NCI-H2029 treated with DMSO at 0.1 percent for 48 hours (cell line): ENCODE measurements at regions not wholly inside any gene's neighbourhood (a gene's known extent, or its start where the extent isn't known, plus 50 kb on each side); places are given as distances from the start of the nearest gene placed in this dataset.

Experiments used
- DNase-seq: peaks from one replicate; lab custom pipeline; 2025; lab: John Stamatoyannopoulos, UW

- no peak for DNase-seq
Observed at GRCh38 chr4:119715490-119716445, 87.2 kb upstream of the PDE5A start.

GRCh38 chr4:119709418-119709817, 80.8 kb upstream of the PDE5A start:
- no peak for DNase-seq

- DNase-seq, result no peak
Observed at GRCh38 chr4:119707336-119707735, 78.7 kb upstream of the PDE5A start.

GRCh38 chr4:119706804-119707203, 78.2 kb upstream of the PDE5A start:
- DNase-seq, result no peak

- DNase-seq, result no peak
Observed at GRCh38 chr4:119697887-119698393, 69.3 kb upstream of the PDE5A start.

GRCh38 chr4:119696963-119697362, 68.4 kb upstream of the PDE5A start:
- no peak for DNase-seq

GRCh38 chr4:119695216-119695615, 66.6 kb upstream of the PDE5A start:
- DNase-seq, result no peak

- no peak for DNase-seq
Observed at GRCh38 chr4:119693126-119693525, 64.5 kb upstream of the PDE5A start.

- no peak for DNase-seq
Observed at GRCh38 chr4:119692001-119692400, 63.4 kb upstream of the PDE5A start.

- DNase-seq, result no peak
Observed at GRCh38 chr4:119690871-119691270, 62.3 kb upstream of the PDE5A start.

- no peak for DNase-seq
Observed at GRCh38 chr4:119688446-119688845, 59.8 kb upstream of the PDE5A start.

GRCh38 chr4:119684463-119684862, 55.9 kb upstream of the PDE5A start:
- no peak for DNase-seq

- DNase-seq, result peak; percentile 6
Observed at GRCh38 chr4:119683518-119683917, 54.9 kb upstream of the PDE5A start.

GRCh38 chr4:119682099-119682498, 53.5 kb upstream of the PDE5A start:
- DNase-seq, result peak; percentile 9

- no peak for DNase-seq
Observed at GRCh38 chr4:119679251-119679650, 50.6 kb upstream of the PDE5A start.

GRCh38 chr4:119678761-119679160, 50.2 kb upstream of the PDE5A start:
- no peak for DNase-seq
